ENCODE measurements at regions not wholly inside any gene's neighbourhood (a gene's known extent, or its start where the extent isn't known, plus 50 kb on each side); places are given as distances from the start of the nearest gene placed in this dataset.

DNA sequence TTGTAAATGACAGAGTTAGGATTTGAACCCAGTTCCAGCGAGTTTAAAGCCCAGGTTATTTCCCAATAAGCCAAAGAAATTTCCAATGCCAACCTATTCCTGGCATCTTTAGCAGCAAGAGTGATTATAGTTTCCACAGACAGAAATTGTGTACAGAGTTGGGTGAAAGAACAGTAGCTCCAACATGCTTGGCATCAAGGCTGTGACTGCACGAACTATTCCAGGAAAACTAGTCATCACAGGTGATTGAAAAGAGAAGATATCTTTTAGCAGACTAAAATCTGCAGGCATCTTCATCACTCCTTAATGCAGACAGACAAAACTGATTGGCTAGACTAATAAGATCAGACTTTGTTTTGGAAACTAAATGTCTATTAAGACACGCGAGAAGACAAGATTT lies 262.7 kb upstream of the PLEKHG7 start:
- WGBS (ENCODE audit: low lambda C conversion rate), result 56% methylated on average over 4 of the region's 4 CpGs
- CTCF ChIA-PET, result no interaction called here
- no peaks in the 10 kb centered on the region for H3F3A ChIP-seq (replicated peaks; ENCODE audit: insufficient read depth)
- DNase-seq, result no peak
- no peaks in the 10 kb centered on the region for H3K9me3 ChIP-seq
- H3K79me2 ChIP-seq (ENCODE audit: insufficient read depth), result no peaks in the 10 kb centered on the region
- H3K9me2 ChIP-seq, result no peaks in the 10 kb centered on the region
- no peak overlapping the region for H3K9ac ChIP-seq
- H3K27ac ChIP-seq (ENCODE audit: low read depth in 2 of 2, low read length in 1 of 2), result no peak overlapping the region
- TF ChIP-seq EZH2phosphoT487 (IDR thresholded peaks at IDR 0.05; ENCODE audit: borderline replicate concordance, low read depth) (no peak), CHD2 (IDR thresholded peaks at IDR 0.05; ENCODE audit: low read length, partially characterized antibody) (no peak), TCF12 (IDR thresholded peaks at IDR 0.05) (no peak), ELF1 (IDR thresholded peaks at IDR 0.05) (no peak), RAD21 (IDR thresholded peaks at IDR 0.05; ENCODE audit: low read length) (no peak), TAF1 (IDR thresholded peaks at IDR 0.05; ENCODE audit: borderline replicate concordance, low read depth, low read length) (no peak), RFX5 (IDR thresholded peaks at IDR 0.05; ENCODE audit: low read length) (no peak), POLR2AphosphoS5 (IDR thresholded peaks at IDR 0.05; ENCODE audit: low read depth, low read length) (no peak), NRF1 (IDR thresholded peaks at IDR 0.05; ENCODE audit: low read depth, low read length) (no peak), FOSL2 (IDR thresholded peaks at IDR 0.05; ENCODE audit: borderline replicate concordance, low read depth) (no peak), FOXM1 (IDR thresholded peaks at IDR 0.05; ENCODE audit: low read depth) (no peak)
- TF ChIP-seq, protein P1, sequence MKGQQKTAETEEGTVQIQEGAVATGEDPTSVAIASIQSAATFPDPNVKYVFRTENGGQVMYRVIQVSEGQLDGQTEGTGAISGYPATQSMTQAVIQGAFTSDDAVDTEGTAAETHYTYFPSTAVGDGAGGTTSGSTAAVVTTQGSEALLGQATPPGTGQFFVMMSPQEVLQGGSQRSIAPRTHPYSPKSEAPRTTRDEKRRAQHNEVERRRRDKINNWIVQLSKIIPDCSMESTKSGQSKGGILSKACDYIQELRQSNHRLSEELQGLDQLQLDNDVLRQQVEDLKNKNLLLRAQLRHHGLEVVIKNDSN (IDR thresholded peaks at IDR 0.05; ENCODE audit: borderline replicate concordance, low read depth), result no peak
- TF ChIP-seq, protein P2, sequence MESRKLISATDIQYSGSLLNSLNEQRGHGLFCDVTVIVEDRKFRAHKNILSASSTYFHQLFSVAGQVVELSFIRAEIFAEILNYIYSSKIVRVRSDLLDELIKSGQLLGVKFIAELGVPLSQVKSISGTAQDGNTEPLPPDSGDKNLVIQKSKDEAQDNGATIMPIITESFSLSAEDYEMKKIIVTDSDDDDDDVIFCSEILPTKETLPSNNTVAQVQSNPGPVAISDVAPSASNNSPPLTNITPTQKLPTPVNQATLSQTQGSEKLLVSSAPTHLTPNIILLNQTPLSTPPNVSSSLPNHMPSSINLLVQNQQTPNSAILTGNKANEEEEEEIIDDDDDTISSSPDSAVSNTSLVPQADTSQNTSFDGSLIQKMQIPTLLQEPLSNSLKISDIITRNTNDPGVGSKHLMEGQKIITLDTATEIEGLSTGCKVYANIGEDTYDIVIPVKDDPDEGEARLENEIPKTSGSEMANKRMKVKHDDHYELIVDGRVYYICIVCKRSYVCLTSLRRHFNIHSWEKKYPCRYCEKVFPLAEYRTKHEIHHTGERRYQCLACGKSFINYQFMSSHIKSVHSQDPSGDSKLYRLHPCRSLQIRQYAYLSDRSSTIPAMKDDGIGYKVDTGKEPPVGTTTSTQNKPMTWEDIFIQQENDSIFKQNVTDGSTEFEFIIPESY (IDR thresholded peaks at IDR 0.05; ENCODE audit: borderline replicate concordance, low read depth), result no peak
- TF ChIP-seq, protein P3, sequence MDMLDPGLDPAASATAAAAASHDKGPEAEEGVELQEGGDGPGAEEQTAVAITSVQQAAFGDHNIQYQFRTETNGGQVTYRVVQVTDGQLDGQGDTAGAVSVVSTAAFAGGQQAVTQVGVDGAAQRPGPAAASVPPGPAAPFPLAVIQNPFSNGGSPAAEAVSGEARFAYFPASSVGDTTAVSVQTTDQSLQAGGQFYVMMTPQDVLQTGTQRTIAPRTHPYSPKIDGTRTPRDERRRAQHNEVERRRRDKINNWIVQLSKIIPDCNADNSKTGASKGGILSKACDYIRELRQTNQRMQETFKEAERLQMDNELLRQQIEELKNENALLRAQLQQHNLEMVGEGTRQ (IDR thresholded peaks at IDR 0.05; ENCODE audit: borderline replicate concordance, low read depth, low read length), result no peak
- TF ChIP-seq, protein P4, sequence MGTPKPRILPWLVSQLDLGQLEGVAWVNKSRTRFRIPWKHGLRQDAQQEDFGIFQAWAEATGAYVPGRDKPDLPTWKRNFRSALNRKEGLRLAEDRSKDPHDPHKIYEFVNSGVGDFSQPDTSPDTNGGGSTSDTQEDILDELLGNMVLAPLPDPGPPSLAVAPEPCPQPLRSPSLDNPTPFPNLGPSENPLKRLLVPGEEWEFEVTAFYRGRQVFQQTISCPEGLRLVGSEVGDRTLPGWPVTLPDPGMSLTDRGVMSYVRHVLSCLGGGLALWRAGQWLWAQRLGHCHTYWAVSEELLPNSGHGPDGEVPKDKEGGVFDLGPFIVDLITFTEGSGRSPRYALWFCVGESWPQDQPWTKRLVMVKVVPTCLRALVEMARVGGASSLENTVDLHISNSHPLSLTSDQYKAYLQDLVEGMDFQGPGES (IDR thresholded peaks at IDR 0.05; ENCODE audit: low read depth, low read length), result no peak
- H3K36me3 ChIP-seq (replicated peaks in 1 of 2; ENCODE audit: control insufficient read depth in 1 of 2, insufficient read depth in 2 of 2, low read length in 1 of 2), result no peaks in the 10 kb centered on the region
- no peak overlapping the region for H3K4me3 ChIP-seq (ENCODE audit: low read depth in 2 of 2, low read length in 1 of 2)
- H3K4me1 ChIP-seq (ENCODE audit: control insufficient read depth in 1 of 2, insufficient read depth in 2 of 2, low read depth in 1 of 2, low read length in 1 of 2), result no peaks in the 10 kb centered on the region
- H3K4me2 ChIP-seq, result no peak overlapping the region
- POLR2A ChIA-PET, result no interaction called here
- H4K20me1 ChIP-seq (ENCODE audit: insufficient read depth), result no peaks in the 10 kb centered on the region
- H2AFZ ChIP-seq (ENCODE audit: low read depth), result no peak overlapping the region
- H3K27me3 ChIP-seq (ENCODE audit: insufficient read depth), result no peaks in the 10 kb centered on the region
